CD4-positive, alpha-beta T cell (primary cell): ENCODE measurements at regions not wholly inside any gene's neighbourhood (a gene's known extent, or its start where the extent isn't known, plus 50 kb on each side); places are given as distances from the start of the nearest gene placed in this dataset.

Experiments
- ATAC-seq: fragments of 200-7000 bp; cut with Tn5 transposase; one replicate; pipeline ENCODE4 v1.10.0; 2022; ENCODE audit warnings: mild to moderate bottlenecking; ENCODE audit not compliant: poor library complexity
- CTCF ChIA-PET: fragments of 350-600 bp; sonication (Branson Sonifier 250); formaldehyde crosslinking; loops from one replicate; lab custom pipeline; 2021; ENCODE audit warnings: antibody characterized with exemption, inconsistent platforms; lab: Charles Lee
- POLR2A ChIA-PET: fragments of 350-600 bp; sonication (Branson Sonifier 250); formaldehyde crosslinking; loops from one replicate; lab custom pipeline; 2021; ENCODE audit warnings: antibody characterized with exemption, inconsistent platforms; lab: Charles Lee
- DNase-seq, 14 experiments: peaks; one replicate each; pipeline ENCODE4 v3.0.0-alpha.2; 2013 to 2020; ENCODE audit warnings: mixed read lengths in 2 of 14
- H3K27ac ChIP-seq, 2 donors: one replicate each; pipeline versions ENCODE4 v1.5.1 to v1.7.0; 2013; ENCODE audit warnings: low read length in 2 of 2, low read depth in 1 of 2, mild to moderate bottlenecking in 1 of 2
- H3K27me3 ChIP-seq, 2 experiments: 1 replicate in 1 of 2; 2 replicates in 1 of 2; pipeline versions ENCODE4 v1.6.1 to v1.7.0; 2013; ENCODE audit warnings: low read length in 2 of 2, control low read depth in 1 of 2, mild to moderate bottlenecking in 1 of 2, moderate library complexity in 1 of 2; ENCODE audit not compliant: insufficient read depth in 2 of 2, control insufficient read depth in 1 of 2
- H3K36me3 ChIP-seq: one replicate; pipeline ENCODE4 v1.6.1; 2013; ENCODE audit warnings: low read length, control low read depth; ENCODE audit not compliant: insufficient read depth
- H3K4me1 ChIP-seq: one replicate; pipeline ENCODE4 v1.6.1; 2013; ENCODE audit warnings: low read length, control low read depth; ENCODE audit not compliant: insufficient read depth
- H3K4me3 ChIP-seq: one replicate; pipeline ENCODE4 v1.5.1; 2013; ENCODE audit warnings: mild to moderate bottlenecking, low read length, moderate library complexity
- H3K9me3 ChIP-seq, 2 experiments: 1 replicate in 1 of 2; 2 replicates in 1 of 2; pipeline versions ENCODE4 v1.6.1 to v1.7.0; 2013; ENCODE audit warnings: low read length in 2 of 2, mild to moderate bottlenecking in 2 of 2, control low read depth in 1 of 2, moderate library complexity in 1 of 2; ENCODE audit not compliant: control insufficient read depth in 1 of 2, insufficient read depth in 1 of 2
- H3K27ac Mint-ChIP-seq: one replicate; pipeline ENCODE4 v1.8.0; 2020; ENCODE audit warnings: mixed read lengths
- H3K27me3 Mint-ChIP-seq: one replicate; pipeline ENCODE4 v1.8.0; 2021; ENCODE audit warnings: mixed read lengths
- H3K36me3 Mint-ChIP-seq: one replicate; pipeline ENCODE4 v1.8.0; 2021; ENCODE audit warnings: low read depth, mixed read lengths
- H3K4me1 Mint-ChIP-seq: one replicate; pipeline ENCODE4 v1.8.0; 2021; ENCODE audit warnings: low read depth, mixed read lengths
- H3K4me3 Mint-ChIP-seq: one replicate; pipeline ENCODE4 v1.8.0; 2020; ENCODE audit warnings: mild to moderate bottlenecking, mixed read lengths
- H3K9me3 Mint-ChIP-seq: one replicate; pipeline ENCODE4 v1.8.0; 2020; ENCODE audit warnings: mixed read lengths
- CTCF ChIP-seq: fragments of 200-600 bp; IDR thresholded peaks from one replicate; pipeline ENCODE4 v1.8.0; 2022; ENCODE audit warnings: antibody characterized with exemption, mild to moderate bottlenecking
- intact Hi-C, 2 experiments: fragments of 100-400 bp; cut with DNase I in 1 of 2; cut with micrococcal nuclease in 1 of 2; formaldehyde crosslinking; loops; one replicate each; pipeline versions ENCODE4 v1.15.1 to v1.9.0; 2023 to 2025; cut with DNase I, micrococcal nuclease

- peaks cover 8% of the 10 kb centered on the region for H3K9me3 Mint-ChIP-seq
- intact Hi-C loops, result no loop called here
- DNase-seq (no peak), ATAC-seq (no peak)
- no peaks in the 10 kb centered on the region for H3K36me3 ChIP-seq
- no peak overlapping the region for H3K4me3 ChIP-seq
- POLR2A ChIA-PET, result no interaction called here
- H3K4me1 Mint-ChIP-seq, result no peaks in the 10 kb centered on the region
- H3K9me3 ChIP-seq, result no peaks in the 10 kb centered on the region
- H3K27ac Mint-ChIP-seq, result no peak overlapping the region
- CTCF ChIA-PET, result no interaction called here
- no peaks in the 10 kb centered on the region for H3K27me3 ChIP-seq
- no peaks in the 10 kb centered on the region for H3K4me1 ChIP-seq
- H3K27me3 Mint-ChIP-seq, result no peaks in the 10 kb centered on the region
- no peak for TF ChIP-seq CTCF
- no peaks in the 10 kb centered on the region for H3K36me3 Mint-ChIP-seq
- no peak overlapping the region for H3K4me3 Mint-ChIP-seq
- H3K27ac ChIP-seq, result no peak overlapping the region
These were observed 221.3 kb downstream of the CBLN4 start for GRCh38 chr20:55784036-55784435.

- intact Hi-C loops, result no loop called here
- no peak overlapping the region for H3K27ac Mint-ChIP-seq
- CTCF ChIA-PET, result no interaction called here
- H3K4me1 Mint-ChIP-seq, result no peaks in the 10 kb centered on the region
- peaks cover 11% of the 10 kb centered on the region for H3K9me3 Mint-ChIP-seq
- H3K27me3 ChIP-seq, result no peaks in the 10 kb centered on the region
- no peaks in the 10 kb centered on the region for H3K27me3 Mint-ChIP-seq
- H3K27ac ChIP-seq, result no peak overlapping the region
- no peaks in the 10 kb centered on the region for H3K4me1 ChIP-seq
- ATAC-seq, result no peak
- H3K36me3 ChIP-seq, result no peaks in the 10 kb centered on the region
- H3K4me3 ChIP-seq, result no peak overlapping the region
- H3K4me3 Mint-ChIP-seq, result no peak overlapping the region
- no peak for DNase-seq
- H3K36me3 Mint-ChIP-seq, result no peaks in the 10 kb centered on the region
- no peaks in the 10 kb centered on the region for H3K9me3 ChIP-seq
- no peak for TF ChIP-seq CTCF
- POLR2A ChIA-PET, result no interaction called here
These were observed 221.9 kb downstream of the CBLN4 start for GRCh38 chr20:55783381-55783780.

GRCh38 chr20:55782912-55783253 lies 222.4 kb downstream of the CBLN4 start:
- no peaks in the 10 kb centered on the region for H3K27me3 Mint-ChIP-seq
- Histone ChIP-seq H3K4me1 (no peaks in the 10 kb centered on the region), H3K4me3 (no peak overlapping the region), H3K36me3 (no peaks in the 10 kb centered on the region), H3K27me3 (no peaks in the 10 kb centered on the region), H3K27ac (no peak overlapping the region), H3K9me3 (no peaks in the 10 kb centered on the region)
- CTCF ChIA-PET, result no interaction called here
- TF ChIP-seq CTCF, result no peak
- no peaks in the 10 kb centered on the region for H3K4me1 Mint-ChIP-seq
- intact Hi-C loops, result no loop called here
- H3K27ac Mint-ChIP-seq, result no peak overlapping the region
- peaks cover 16% of the 10 kb centered on the region for H3K9me3 Mint-ChIP-seq
- POLR2A ChIA-PET, result no interaction called here
- H3K36me3 Mint-ChIP-seq, result no peaks in the 10 kb centered on the region
- ATAC-seq, result no peak
- no peak overlapping the region for H3K4me3 Mint-ChIP-seq
- DNase-seq, result no peak
